ENCODE measurements at regions not wholly inside any gene's neighbourhood (a gene's known extent, or its start where the extent isn't known, plus 50 kb on each side); places are given as distances from the start of the nearest gene placed in this dataset.

GRCh38 chr10:58948303-58948702 lies 228.1 kb upstream of the PHYHIPL start:
- no peak for TF ChIP-seq CTCF (IDR thresholded peaks at IDR 0.05)
- TF ChIP-seq POLR2A (IDR thresholded peaks at IDR 0.05; ENCODE audit: low read depth): no peak
- no peak for TF ChIP-seq POLR2AphosphoS5 (IDR thresholded peaks at IDR 0.05)
- TF ChIP-seq EP300 (IDR thresholded peaks at IDR 0.05): no peak

All from esophagus muscularis mucosa (tissue), 4 donors.